ENCODE measurements at regions not wholly inside any gene's neighbourhood (a gene's known extent, or its start where the extent isn't known, plus 50 kb on each side); places are given as distances from the start of the nearest gene placed in this dataset.
"Not testable (repeated sequence)": the region's sequence is repeated elsewhere in the genome, so short reads cannot be mapped to it uniquely, and the experiment has no call there.

- Histone ChIP-seq H3K4me3 (no peak overlapping the region), H3K9me3 (no peaks in the 10 kb centered on the region), H3K36me3 (no peaks in the 10 kb centered on the region), H3K27ac (no peak overlapping the region), H3K27me3 (no peaks in the 10 kb centered on the region), H3K4me1 (no peaks in the 10 kb centered on the region)
- TF ChIP-seq POLR2AphosphoS5 (IDR thresholded peaks at IDR 0.05): no peak
- DNase-seq (ENCODE audit: low spot score in 2 of 2): no peak
- intact Hi-C loops (cut with DNase I; ENCODE audit: low total_unique reads): loop anchor here (5.0 kb wide), 1 partner anchor 1404 kb away; no protein-coding TSS in a partner anchor
Observed at GRCh38 chr5:89181546-89181945, 298.6 kb upstream of the MEF2C start.

- Histone ChIP-seq H3K4me3 (no peak overlapping the region), H3K9me3 (no peaks in the 10 kb centered on the region), H3K27me3 (no peaks in the 10 kb centered on the region), H3K27ac (no peak overlapping the region), H3K4me1 (no peaks in the 10 kb centered on the region), H3K36me3 (no peaks in the 10 kb centered on the region)
- intact Hi-C loops (cut with DNase I; ENCODE audit: low total_unique reads): loop anchor here (5.0 kb wide), 1 partner anchor 1402 kb away; no protein-coding TSS in a partner anchor
- no peak for DNase-seq (ENCODE audit: low spot score in 2 of 2)
- TF ChIP-seq CTCF (IDR thresholded peaks at IDR 0.05) (no peak), POLR2A (IDR thresholded peaks at IDR 0.05) (no peak), POLR2AphosphoS5 (IDR thresholded peaks at IDR 0.05) (no peak)
Observed at GRCh38 chr5:89179731-89180130, 296.7 kb upstream of the MEF2C start.

GRCh38 chr5:89178541-89178940, 295.6 kb upstream of the MEF2C start:
- Histone ChIP-seq H3K27me3 (no peaks in the 10 kb centered on the region), H3K36me3 (no peaks in the 10 kb centered on the region), H3K4me3 (no peak overlapping the region), H3K9me3 (no peaks in the 10 kb centered on the region), H3K4me1 (no peaks in the 10 kb centered on the region), H3K27ac (no peak overlapping the region)
- DNase-seq (ENCODE audit: low spot score in 2 of 2): no peak
- TF ChIP-seq POLR2A (IDR thresholded peaks at IDR 0.05): no peak
- TF ChIP-seq POLR2AphosphoS5 (IDR thresholded peaks at IDR 0.05): no peak
- no peak for TF ChIP-seq CTCF (IDR thresholded peaks at IDR 0.05)
- intact Hi-C loops (cut with DNase I; ENCODE audit: low total_unique reads): no loop called here

- Histone ChIP-seq H3K4me1 (no peaks in the 10 kb centered on the region), H3K36me3 (no peaks in the 10 kb centered on the region), H3K27ac (no peak overlapping the region), H3K9me3 (no peaks in the 10 kb centered on the region), H3K4me3 (no peak overlapping the region), H3K27me3 (no peaks in the 10 kb centered on the region)
- no peak for DNase-seq (ENCODE audit: low spot score in 2 of 2)
- intact Hi-C loops (cut with DNase I; ENCODE audit: low total_unique reads): no loop called here
- TF ChIP-seq CTCF (IDR thresholded peaks at IDR 0.05) (no peak), POLR2A (IDR thresholded peaks at IDR 0.05) (no peak), POLR2AphosphoS5 (IDR thresholded peaks at IDR 0.05) (no peak)
Observed at GRCh38 chr5:89173528-89173927, 290.5 kb upstream of the MEF2C start.

- peaks cover 0 to 4% of the 10 kb centered on the region in 2 donors for H3K9me3 ChIP-seq
- no peak for DNase-seq (ENCODE audit: low spot score in 2 of 2)
- intact Hi-C loops (cut with DNase I; ENCODE audit: low total_unique reads): loop anchor here (5.0 kb wide), 1 partner anchor 284 kb away; no protein-coding TSS in a partner anchor
- no peaks in the 10 kb centered on the region for H3K4me1 ChIP-seq
- no peak for TF ChIP-seq POLR2AphosphoS5 (IDR thresholded peaks at IDR 0.05)
- no peak overlapping the region for H3K27ac ChIP-seq
- no peaks in the 10 kb centered on the region for H3K27me3 ChIP-seq
- H3K36me3 ChIP-seq: no peaks in the 10 kb centered on the region
- H3K4me3 ChIP-seq: no peak overlapping the region
Observed at GRCh38 chr5:89168766-89169165, 285.8 kb upstream of the MEF2C start.

GRCh38 chr5:89164703-89165102, 281.7 kb upstream of the MEF2C start:
- DNase-seq (ENCODE audit: low spot score in 2 of 2); H3K4me1 ChIP-seq: not testable (repeated sequence)

GRCh38 chr5:89156226-89156625, 273.2 kb upstream of the MEF2C start:
- no peak overlapping the region for H3K27ac ChIP-seq
- no peaks in the 10 kb centered on the region for H3K4me1 ChIP-seq
- no peaks in the 10 kb centered on the region for H3K9me3 ChIP-seq
- TF ChIP-seq POLR2A (IDR thresholded peaks at IDR 0.05) (no peak), CTCF (IDR thresholded peaks at IDR 0.05) (no peak), POLR2AphosphoS5 (IDR thresholded peaks at IDR 0.05) (no peak)
- no peaks in the 10 kb centered on the region for H3K27me3 ChIP-seq
- no peak for DNase-seq (ENCODE audit: low spot score in 2 of 2)
- no peak overlapping the region for H3K4me3 ChIP-seq
- H3K36me3 ChIP-seq: no peaks in the 10 kb centered on the region
- intact Hi-C loops (cut with DNase I; ENCODE audit: low total_unique reads): no loop called here

More at GRCh38 chr5:89164703-89165102, 281.7 kb upstream of the MEF2C start:
- not testable (repeated sequence) for H3K4me3 ChIP-seq, H3K9me3 ChIP-seq, H3K27me3 ChIP-seq, H3K27ac ChIP-seq, H3K36me3 ChIP-seq
- intact Hi-C loops (cut with DNase I; ENCODE audit: low total_unique reads): loop anchor here (5.0 kb wide), 1 partner anchor 288 kb away; no protein-coding TSS in a partner anchor
